Glomerular endothelial cell (primary cell): ENCODE measurements at regions not wholly inside any gene's neighbourhood (a gene's known extent, or its start where the extent isn't known, plus 50 kb on each side); places are given as distances from the start of the nearest gene placed in this dataset.

Source experiments
- DNase-seq: peaks from one replicate; pipeline ENCODE4 v3.0.0-alpha.2; 2011; ENCODE audit warnings: low read depth, low spot score; ENCODE audit errors: extremely low read depth

GRCh38 chr5:18312016-18312415 is 677.8 kb downstream of the TAF11L14 start:
- no peak for DNase-seq

GRCh38 chr5:18314192-18314778 is 680.0 kb downstream of the TAF11L14 start:
- peak; percentile 16 for DNase-seq

- no peak for DNase-seq
These were observed 687.1 kb downstream of the TAF11L14 start for GRCh38 chr5:18321262-18321942.

- DNase-seq: no peak
These were observed 689.6 kb downstream of the TAF11L14 start for GRCh38 chr5:18323891-18324290.

DNA sequence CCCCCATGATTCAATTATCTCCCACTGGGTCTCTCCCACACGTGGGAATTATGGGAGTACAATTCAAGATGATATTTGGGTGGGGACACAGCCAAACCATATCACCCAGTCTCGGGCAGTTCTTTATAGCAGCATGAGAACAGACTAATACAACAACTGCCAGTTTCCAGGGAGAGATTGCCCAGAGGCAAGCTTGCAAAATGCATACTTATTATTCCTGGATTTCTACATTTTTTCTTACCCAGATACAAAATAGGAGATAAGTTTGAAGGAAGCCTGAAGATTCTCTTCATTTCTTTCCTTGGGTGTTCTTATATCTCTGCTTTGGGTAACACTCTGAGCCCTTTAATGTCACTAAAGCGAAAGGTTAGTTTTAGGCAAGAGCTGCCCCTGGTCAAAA is 691.2 kb downstream of the TAF11L14 start:
- no peak for DNase-seq

GRCh38 chr5:18329328-18329727 is 695.1 kb downstream of the TAF11L14 start:
- DNase-seq: no peak

DNA sequence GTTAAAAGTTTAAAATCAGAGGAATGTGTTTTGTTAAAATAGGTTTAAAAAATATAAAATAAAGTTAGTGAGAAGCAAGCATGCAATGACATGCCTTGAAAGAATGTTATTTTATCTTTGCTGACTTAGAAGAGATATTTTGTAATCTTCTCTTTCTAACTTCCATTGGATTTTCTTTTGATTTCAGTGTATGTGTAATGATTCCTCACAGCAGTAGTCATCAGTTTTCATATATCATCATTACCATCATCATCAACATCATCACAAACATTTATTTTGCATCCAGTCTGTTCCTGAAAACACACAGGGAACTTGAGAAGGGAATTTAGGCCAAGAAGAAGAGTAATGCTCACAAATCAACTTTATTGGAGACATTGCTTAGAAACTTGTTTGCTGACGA is 699.6 kb downstream of the TAF11L14 start:
- DNase-seq: no peak

- no peak for DNase-seq
These were observed 700.7 kb downstream of the TAF11L14 start for GRCh38 chr5:18334949-18335348.

GRCh38 chr5:18354828-18355227 is 720.6 kb downstream of the TAF11L14 start:
- no peak for DNase-seq

DNA sequence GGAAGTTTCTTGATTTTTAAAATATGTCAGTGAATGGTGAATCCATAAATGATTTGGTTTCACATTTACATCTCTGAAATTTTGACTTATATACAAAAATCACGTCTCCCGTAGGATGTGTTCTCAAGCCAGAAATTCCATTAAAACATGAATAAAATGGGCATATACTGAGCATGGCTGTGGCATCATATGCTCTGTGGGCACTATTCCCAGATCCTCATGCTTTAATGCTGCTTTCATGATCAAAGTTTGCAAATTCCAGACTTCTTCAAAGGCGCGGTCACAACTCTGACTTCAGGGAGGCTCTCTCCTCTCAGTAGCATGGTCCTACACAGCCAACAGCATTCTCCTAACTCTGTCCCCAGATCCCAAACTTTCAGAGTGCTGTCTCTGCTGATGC is 723.2 kb downstream of the TAF11L14 start:
- no peak for DNase-seq

- no peak for DNase-seq
These were observed 732.0 kb downstream of the TAF11L14 start for GRCh38 chr5:18366234-18366633.

GRCh38 chr5:18370531-18370930 is 736.3 kb downstream of the TAF11L14 start:
- no peak for DNase-seq

- DNase-seq: no peak
These were observed 741.4 kb downstream of the TAF11L14 start for GRCh38 chr5:18375641-18376040.

DNA sequence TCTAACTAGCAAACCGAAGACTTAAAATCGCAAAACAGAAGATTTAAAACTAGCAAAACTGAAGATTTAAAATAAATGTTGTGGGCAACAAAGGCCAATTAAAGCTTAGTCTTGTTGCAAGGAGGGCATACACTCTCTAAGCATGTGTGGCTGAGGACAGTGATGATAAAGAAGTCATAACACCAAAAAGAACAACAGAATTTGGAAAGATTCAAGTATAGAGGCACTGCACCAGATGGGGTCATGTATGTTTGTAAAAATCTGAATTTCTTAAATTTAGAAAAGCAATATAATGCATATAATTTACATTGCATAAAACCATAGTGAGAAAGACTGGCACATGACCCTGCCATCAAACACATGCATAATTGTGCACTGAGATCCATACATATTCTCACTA is 743.8 kb downstream of the TAF11L14 start:
- no peak for DNase-seq

GRCh38 chr5:18379189-18379588 is 744.9 kb downstream of the TAF11L14 start:
- no peak for DNase-seq

- no peak for DNase-seq
These were observed 746.6 kb downstream of the TAF11L14 start for GRCh38 chr5:18380729-18381362.

DNA sequence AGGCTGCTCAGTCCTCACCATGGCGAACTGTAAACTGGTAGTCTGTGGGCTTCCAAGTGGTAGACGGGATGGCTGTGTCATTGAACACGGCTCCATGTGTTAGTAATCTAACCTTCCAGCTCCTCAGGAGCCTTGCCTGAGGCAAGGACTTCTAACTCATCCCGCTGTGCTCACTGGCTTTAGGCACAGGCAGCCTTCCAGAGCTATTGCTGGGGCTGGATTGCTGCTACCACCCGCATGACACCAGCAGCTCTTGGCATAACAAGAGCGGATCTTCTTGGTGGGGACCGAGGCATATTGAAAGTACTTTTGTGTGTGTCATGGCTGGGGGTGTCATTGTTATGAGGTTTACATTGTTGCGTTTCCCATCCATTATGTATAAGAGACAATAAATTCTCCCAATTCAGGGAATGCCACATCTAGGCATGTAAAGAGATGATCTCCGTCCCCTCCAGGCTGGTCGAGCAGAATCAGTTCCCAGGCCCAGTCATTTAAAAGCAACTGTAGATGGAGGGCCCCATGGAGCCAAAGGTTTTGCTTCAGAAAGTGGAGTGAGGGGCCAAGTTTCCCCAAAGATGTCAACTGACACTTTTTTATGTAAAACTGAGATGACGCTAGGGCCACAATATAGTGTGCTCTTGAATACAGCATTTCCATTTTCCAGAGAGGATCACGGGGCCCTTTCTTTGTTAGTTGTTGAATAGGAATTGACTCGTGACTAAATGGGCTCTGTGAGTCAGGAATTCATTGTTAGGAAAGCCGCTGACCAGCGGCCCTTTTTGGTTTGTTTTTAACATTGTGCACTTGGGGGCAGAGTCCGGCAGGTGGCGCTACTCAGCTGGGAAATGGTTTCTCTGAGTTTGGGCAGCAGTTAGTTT is 759.5 kb downstream of the TAF11L14 start:
- peak; percentile 33 for DNase-seq

GRCh38 chr5:18394443-18394804 is 760.2 kb downstream of the TAF11L14 start:
- DNase-seq: no peak

- DNase-seq: no peak
These were observed 761.2 kb downstream of the TAF11L14 start for GRCh38 chr5:18395126-18396110.

DNA sequence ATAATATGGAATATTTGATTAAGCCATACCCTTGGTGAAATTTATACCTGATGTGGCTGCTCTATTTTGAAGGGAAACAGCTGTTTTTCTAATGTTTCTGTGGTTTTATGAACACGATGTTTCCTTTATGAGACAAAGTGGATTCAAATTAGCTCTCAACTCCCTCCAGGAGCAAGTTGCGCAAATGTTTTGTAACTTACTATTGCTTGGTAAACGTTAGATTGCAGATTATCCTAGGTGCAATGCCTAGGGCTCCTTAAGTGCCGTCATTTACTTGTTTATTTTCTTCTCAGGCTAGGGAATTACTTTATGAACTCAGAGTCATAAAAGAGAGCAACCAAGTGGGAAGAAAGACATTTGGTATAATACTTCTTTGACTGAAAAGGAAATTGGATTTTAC is 763.1 kb downstream of the TAF11L14 start:
- DNase-seq: no peak
